ENCODE measurements at regions not wholly inside any gene's neighbourhood (a gene's known extent, or its start where the extent isn't known, plus 50 kb on each side); places are given as distances from the start of the nearest gene placed in this dataset.

DNA sequence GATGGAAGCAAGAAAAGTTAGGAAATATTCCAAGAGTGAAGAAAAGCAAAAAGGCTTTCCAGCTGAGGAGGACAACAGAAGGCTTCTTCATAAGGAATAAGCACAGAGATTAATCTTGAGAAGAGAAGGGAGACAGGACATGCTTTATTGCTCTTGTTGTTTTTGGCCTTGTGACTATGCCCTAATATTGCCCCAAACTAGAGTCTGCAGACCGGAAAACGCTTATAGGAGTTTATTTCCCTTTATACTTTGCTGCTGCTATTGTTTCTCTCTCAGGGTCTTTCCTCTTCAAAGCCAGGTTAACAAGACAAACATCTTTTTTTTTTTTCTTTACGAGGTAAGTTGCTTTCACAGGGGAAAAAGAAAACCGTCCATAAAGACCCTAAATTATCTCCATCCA is 991.4 kb downstream of the ADGRL2 start:
- TF ChIP-seq CTCF (conservative IDR thresholded peaks at IDR 0.05) (no peak), ZFX (IDR thresholded peaks at IDR 0.05) (no peak)

All from C4-2B (cell line).